GM12864 (cell line): ENCODE measurements at regions not wholly inside any gene's neighbourhood (a gene's known extent, or its start where the extent isn't known, plus 50 kb on each side); places are given as distances from the start of the nearest gene placed in this dataset.

Experiments used
- DNase-seq: peaks from one replicate; pipeline ENCODE4 v3.0.0-alpha.2; 2011; ENCODE audit warnings: low read depth
- H3K4me3 ChIP-seq: 2 replicates; pipeline ENCODE4 v1.5.1; 2011; ENCODE audit warnings: mild to moderate bottlenecking, low read depth, low read length, control low read depth
- CTCF ChIP-seq: IDR thresholded peaks from 2 replicates; pipeline ENCODE4 v1.5.1; 2011; ENCODE audit warnings: low read depth, mild to moderate bottlenecking, moderate library complexity, low read length, control low read depth, inconsistent platforms; ENCODE audit errors: missing control alignments

GRCh38 chr17:54839447-54839846 is 61.2 kb upstream of the TOM1L1 start:
- TF ChIP-seq CTCF: no peak
- DNase-seq: no peak
- no peak overlapping the region for H3K4me3 ChIP-seq

GRCh38 chr17:54840885-54841591 is 59.6 kb upstream of the TOM1L1 start:
- no peak for TF ChIP-seq CTCF
- DNase-seq: no peak
- no peak overlapping the region for H3K4me3 ChIP-seq

GRCh38 chr17:54841656-54842055 is 59.0 kb upstream of the TOM1L1 start:
- no peak for TF ChIP-seq CTCF
- H3K4me3 ChIP-seq: no peak overlapping the region
- no peak for DNase-seq

GRCh38 chr17:54844233-54844632 is 56.4 kb upstream of the TOM1L1 start:
- no peak for TF ChIP-seq CTCF
- no peak overlapping the region for H3K4me3 ChIP-seq
- no peak for DNase-seq

- no peak for DNase-seq
- H3K4me3 ChIP-seq: no peak overlapping the region
- TF ChIP-seq CTCF: no peak
These were observed 52.2 kb upstream of the TOM1L1 start for GRCh38 chr17:54848368-54848987.

GRCh38 chr17:54849660-54850059 is 51.0 kb upstream of the TOM1L1 start:
- no peak overlapping the region for H3K4me3 ChIP-seq
- TF ChIP-seq CTCF: no peak
- DNase-seq: no peak
